ENCODE measurements at regions not wholly inside any gene's neighbourhood (a gene's known extent, or its start where the extent isn't known, plus 50 kb on each side); places are given as distances from the start of the nearest gene placed in this dataset.

DNA sequence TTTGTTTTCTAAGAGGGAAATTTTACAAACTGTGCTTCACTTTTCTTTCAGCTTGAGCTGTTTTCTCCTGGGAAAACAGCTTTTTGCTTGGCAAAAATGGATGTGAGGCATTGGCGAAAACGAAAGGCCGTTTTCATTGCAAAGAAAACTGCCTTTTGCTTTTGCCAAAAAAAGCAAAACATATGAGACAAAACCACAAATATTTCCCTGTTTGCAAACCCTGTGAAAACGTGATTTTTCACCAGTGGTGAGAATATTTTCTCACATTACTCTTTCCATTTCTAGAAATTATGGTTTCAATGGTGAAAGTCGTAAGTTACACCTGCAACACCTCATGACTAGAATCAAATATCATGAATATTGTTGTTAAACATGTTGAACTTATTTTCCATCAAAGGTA lies 74.0 kb upstream of the ZBTB18 start:
- TF ChIP-seq CTCF (IDR thresholded peaks at IDR 0.05): no peak
- TF ChIP-seq POLR2A (IDR thresholded peaks at IDR 0.05): no peak
- TF ChIP-seq POLR2AphosphoS5 (IDR thresholded peaks at IDR 0.05): no peak
